NAMALWA (cell line): ENCODE measurements at regions not wholly inside any gene's neighbourhood (a gene's known extent, or its start where the extent isn't known, plus 50 kb on each side); places are given as distances from the start of the nearest gene placed in this dataset.
"Not testable (repeated sequence)": the region's sequence is repeated elsewhere in the genome, so short reads cannot be mapped to it uniquely, and the experiment has no call there.

Experiments used
- DNase-seq: peaks from one replicate; pipeline ENCODE4 v3.0.0-alpha.2; 2015; ENCODE audit warnings: low spot score

GRCh38 chr3:71990545-71990944, 205.6 kb upstream of the PROK2 start:
- no peak for DNase-seq

- no peak for DNase-seq
Observed at GRCh38 chr3:71989165-71989564, 204.2 kb upstream of the PROK2 start.

GRCh38 chr3:71987828-71988227, 202.9 kb upstream of the PROK2 start:
- DNase-seq = no peak

GRCh38 chr3:71987089-71987735, 202.3 kb upstream of the PROK2 start:
- no peak for DNase-seq

- no peak for DNase-seq
Observed at GRCh38 chr3:71986606-71987005, 201.7 kb upstream of the PROK2 start.

- peak; percentile 2 for DNase-seq
Observed at GRCh38 chr3:71984843-71985613, 200.1 kb upstream of the PROK2 start.

- no peak for DNase-seq
Observed at GRCh38 chr3:71983694-71984093, 198.7 kb upstream of the PROK2 start.

GRCh38 chr3:71982506-71983258, 197.7 kb upstream of the PROK2 start:
- DNase-seq = not testable (repeated sequence)

- no peak for DNase-seq
Observed at GRCh38 chr3:71979175-71979574, 194.2 kb upstream of the PROK2 start.

GRCh38 chr3:71978150-71978721, 193.3 kb upstream of the PROK2 start:
- no peak for DNase-seq

- no peak for DNase-seq
Observed at GRCh38 chr3:71977525-71977924, 192.6 kb upstream of the PROK2 start.

GRCh38 chr3:71975573-71975972, 190.6 kb upstream of the PROK2 start:
- no peak for DNase-seq

GRCh38 chr3:71974786-71975185, 189.8 kb upstream of the PROK2 start:
- DNase-seq = no peak

GRCh38 chr3:71973274-71974030, 188.5 kb upstream of the PROK2 start:
- DNase-seq = no peak

GRCh38 chr3:71972031-71972430, 187.1 kb upstream of the PROK2 start:
- no peak for DNase-seq

GRCh38 chr3:71968544-71968943, 183.6 kb upstream of the PROK2 start:
- DNase-seq = no peak

- no peak for DNase-seq
Observed at GRCh38 chr3:71966185-71966584, 181.2 kb upstream of the PROK2 start.

GRCh38 chr3:71964170-71964569, 179.2 kb upstream of the PROK2 start:
- DNase-seq = no peak

- DNase-seq = no peak
Observed at GRCh38 chr3:71962561-71963240, 177.8 kb upstream of the PROK2 start.

GRCh38 chr3:71961891-71962290, 176.9 kb upstream of the PROK2 start:
- no peak for DNase-seq

GRCh38 chr3:71961378-71961777, 176.4 kb upstream of the PROK2 start:
- no peak for DNase-seq
